Right lobe of liver (tissue), 4 donors: ENCODE measurements at regions not wholly inside any gene's neighbourhood (a gene's known extent, or its start where the extent isn't known, plus 50 kb on each side); places are given as distances from the start of the nearest gene placed in this dataset.

Experiments used
- POLR2A ChIP-seq: fragments of 450-650 bp; IDR thresholded peaks from one replicate; pipeline ENCODE4 v1.6.1; 2017; ENCODE audit warnings: antibody characterized with exemption, mild to moderate bottlenecking
- TF ChIP-seq, protein P1 (sequence below), 4 donors: fragments of 200-600 bp in 3 of 4; fragments of 450-650 bp in 1 of 4; IDR thresholded peaks; one replicate each; pipeline versions ENCODE4 v1.5.1 to v1.8.0; 2016 to 2022; ENCODE audit warnings: antibody characterized with exemption in 4 of 4, mild to moderate bottlenecking in 2 of 4
- donor health status: DM: no; HTN: no; CAD: no.
- donor health status: DM: no; HTN: no; CAD: no.
- donor health status: DM: no; HTN: yes; CAD: no.

DNA sequence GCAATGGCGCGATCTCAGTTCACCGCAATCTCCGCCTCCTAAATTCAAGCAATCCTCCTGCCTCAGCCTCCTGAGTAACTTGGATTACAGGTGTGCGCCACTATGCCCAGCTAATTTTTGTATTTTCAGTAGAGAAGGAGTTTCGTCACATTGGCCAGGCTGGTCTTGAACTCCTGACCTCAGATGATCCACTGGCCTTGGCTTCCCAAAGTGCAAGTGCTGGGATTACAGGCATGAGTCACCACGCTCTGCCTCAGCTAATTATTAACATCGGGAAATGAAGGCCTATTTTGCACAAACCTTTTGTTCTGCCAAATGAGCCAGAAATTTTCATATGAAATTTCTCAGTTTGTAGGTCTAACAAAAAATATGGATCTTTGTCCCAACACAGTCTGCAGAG is 106.7 kb upstream of the ODAD2 start:
- TF ChIP-seq, protein P1, sequence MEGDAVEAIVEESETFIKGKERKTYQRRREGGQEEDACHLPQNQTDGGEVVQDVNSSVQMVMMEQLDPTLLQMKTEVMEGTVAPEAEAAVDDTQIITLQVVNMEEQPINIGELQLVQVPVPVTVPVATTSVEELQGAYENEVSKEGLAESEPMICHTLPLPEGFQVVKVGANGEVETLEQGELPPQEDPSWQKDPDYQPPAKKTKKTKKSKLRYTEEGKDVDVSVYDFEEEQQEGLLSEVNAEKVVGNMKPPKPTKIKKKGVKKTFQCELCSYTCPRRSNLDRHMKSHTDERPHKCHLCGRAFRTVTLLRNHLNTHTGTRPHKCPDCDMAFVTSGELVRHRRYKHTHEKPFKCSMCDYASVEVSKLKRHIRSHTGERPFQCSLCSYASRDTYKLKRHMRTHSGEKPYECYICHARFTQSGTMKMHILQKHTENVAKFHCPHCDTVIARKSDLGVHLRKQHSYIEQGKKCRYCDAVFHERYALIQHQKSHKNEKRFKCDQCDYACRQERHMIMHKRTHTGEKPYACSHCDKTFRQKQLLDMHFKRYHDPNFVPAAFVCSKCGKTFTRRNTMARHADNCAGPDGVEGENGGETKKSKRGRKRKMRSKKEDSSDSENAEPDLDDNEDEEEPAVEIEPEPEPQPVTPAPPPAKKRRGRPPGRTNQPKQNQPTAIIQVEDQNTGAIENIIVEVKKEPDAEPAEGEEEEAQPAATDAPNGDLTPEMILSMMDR (IDR thresholded peaks at IDR 0.05), result no peak
- TF ChIP-seq POLR2A, result no peak
